ENCODE measurements at regions not wholly inside any gene's neighbourhood (a gene's known extent, or its start where the extent isn't known, plus 50 kb on each side); places are given as distances from the start of the nearest gene placed in this dataset.
A peak's percentile ranks its signal among the peaks of the same experiment; 100 is the strongest.

GRCh38 chr1:239835946-239836440 is 255.7 kb upstream of the FMN2 start:
- DNase-seq, result peak in 3 of 4 experiments; percentile 13 to 45 (median 41)

DNA sequence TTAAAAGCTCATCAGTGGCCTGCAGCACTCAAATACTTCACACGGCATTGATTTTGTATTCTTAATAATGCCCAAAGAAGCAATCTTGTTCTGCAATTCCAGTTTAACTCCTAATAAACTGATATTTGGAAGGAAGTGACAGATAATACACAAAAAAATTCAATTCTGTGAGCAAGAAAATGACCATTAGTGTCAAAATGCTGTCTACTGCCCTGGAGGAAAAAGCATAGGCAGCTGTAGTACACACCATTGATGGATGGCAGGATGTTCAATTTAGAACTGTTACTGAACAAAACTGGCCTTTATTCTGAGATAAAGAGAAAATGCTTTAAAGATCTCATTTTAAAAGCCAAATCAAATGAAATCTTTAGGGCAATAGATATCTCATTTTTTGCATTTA is 251.3 kb upstream of the FMN2 start:
- no peak for DNase-seq

- DNase-seq, result peak; percentile 69 to 89 (median 82)
Observed at GRCh38 chr1:239840790-239841189, 250.9 kb upstream of the FMN2 start.

DNA sequence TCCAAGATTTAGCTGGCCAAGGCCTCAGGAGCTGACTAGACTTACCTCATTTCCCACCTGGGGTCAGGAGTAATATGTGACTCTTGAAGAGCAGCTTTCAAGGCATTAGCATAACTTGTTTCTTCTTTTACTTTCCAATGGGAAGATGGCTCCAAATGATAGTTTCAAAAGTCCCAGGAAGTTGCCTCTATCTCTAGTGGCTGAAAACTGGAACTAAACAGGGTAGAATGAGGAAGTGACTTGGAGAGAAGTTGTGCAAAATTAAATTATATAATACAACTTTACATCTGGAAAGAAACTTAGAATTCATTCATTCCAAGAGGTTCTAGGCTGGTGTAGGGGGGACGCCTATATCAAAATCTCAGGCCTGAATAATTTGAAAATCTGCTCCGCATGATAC is 250.1 kb upstream of the FMN2 start:
- DNase-seq, result peak; percentile 28 to 81 (median 59)

GRCh38 chr1:239843541-239843940 is 248.1 kb upstream of the FMN2 start:
- peak in 1 of 4 experiments; percentile 26 for DNase-seq

DNA sequence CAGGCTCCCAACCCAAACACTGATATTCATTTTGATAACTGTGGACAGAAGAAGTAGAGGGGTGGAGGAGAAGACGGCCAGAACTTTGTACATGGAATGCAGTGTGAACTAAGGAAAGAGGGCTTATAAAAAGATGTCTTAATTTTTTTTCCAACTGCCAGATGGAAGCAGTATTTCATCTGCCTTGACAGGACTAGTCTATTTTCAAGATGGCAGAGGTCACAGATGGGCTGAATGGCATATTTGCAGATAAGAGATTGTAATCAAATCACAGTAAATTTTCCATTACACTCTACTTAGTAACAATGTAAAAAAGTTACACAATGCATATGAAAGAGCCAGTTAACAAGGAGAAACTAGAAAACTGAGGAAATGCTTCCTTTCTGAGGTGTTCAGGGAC is 246.8 kb upstream of the FMN2 start:
- DNase-seq, result no peak

- DNase-seq, result no peak
Observed at GRCh38 chr1:239854922-239855321, 236.8 kb upstream of the FMN2 start.

DNA sequence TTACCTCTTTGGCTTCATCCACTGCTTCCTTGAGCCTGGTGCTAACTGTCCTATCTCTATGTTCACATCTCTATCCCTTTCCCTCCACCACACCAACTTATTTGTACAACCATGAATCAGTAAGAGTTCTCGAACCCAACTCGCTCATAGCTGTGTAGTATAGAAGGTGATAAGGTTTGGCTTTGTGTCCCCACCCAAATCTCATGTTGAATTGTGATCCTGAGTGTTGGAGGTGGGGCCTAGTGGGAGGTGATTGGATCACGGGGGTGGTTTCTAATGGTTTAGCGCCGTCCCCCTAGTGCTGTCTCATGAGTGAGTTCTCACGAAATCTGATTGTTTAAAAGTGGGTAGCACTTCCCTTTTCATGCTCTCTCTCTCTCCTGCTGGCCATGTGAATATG is 235.6 kb upstream of the FMN2 start:
- DNase-seq, result no peak

DNA sequence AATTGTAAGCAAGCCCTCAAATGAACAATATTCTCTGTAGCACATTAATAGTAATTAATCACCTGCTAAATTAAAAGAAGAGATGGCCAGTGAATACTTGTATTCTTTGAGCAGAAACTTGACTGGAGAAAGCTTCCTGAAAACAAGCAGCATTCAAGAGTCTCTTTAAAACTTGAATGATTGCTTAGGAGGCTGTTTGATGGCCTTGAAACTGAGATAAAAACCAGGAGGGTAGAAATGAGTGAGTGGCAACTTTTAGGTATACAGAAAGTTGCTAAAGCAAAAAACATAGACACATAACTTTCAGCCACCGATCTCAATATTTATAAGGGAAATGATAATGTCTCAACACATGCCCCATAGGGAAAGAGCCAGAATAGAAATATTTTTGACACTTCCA is 234.8 kb upstream of the FMN2 start:
- no peak for DNase-seq

GRCh38 chr1:239858057-239858456 is 233.6 kb upstream of the FMN2 start:
- peak; percentile 55 to 79 (median 68) for DNase-seq

GRCh38 chr1:239858529-239858928 is 233.2 kb upstream of the FMN2 start:
- no peak for DNase-seq

DNA sequence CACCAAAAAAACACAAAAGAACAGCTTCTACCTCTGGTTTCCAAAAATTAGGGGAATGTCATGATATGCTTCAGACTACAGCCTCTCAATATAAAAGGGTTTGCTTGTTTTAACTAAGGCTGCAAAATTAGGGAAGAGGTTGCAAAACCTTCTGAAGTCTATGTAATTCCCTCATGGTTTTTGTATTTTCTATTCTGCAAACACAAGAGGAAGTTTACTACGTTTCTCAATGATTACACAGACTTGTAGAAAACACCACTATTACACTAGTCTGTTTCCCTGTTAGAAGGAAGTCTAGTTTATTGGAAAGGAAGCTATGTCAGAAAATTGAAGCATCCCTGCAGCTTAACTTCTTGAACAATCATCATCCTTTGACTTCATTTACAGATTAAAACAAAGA is 229.7 kb upstream of the FMN2 start:
- DNase-seq, result peak; percentile 23 to 90 (median 65)

GRCh38 chr1:239868058-239868832 is 223.4 kb upstream of the FMN2 start:
- no peak for DNase-seq

- DNase-seq, result no peak
Observed at GRCh38 chr1:239870194-239870593, 221.5 kb upstream of the FMN2 start.

GRCh38 chr1:239872626-239873025 is 219.1 kb upstream of the FMN2 start:
- no peak for DNase-seq

DNA sequence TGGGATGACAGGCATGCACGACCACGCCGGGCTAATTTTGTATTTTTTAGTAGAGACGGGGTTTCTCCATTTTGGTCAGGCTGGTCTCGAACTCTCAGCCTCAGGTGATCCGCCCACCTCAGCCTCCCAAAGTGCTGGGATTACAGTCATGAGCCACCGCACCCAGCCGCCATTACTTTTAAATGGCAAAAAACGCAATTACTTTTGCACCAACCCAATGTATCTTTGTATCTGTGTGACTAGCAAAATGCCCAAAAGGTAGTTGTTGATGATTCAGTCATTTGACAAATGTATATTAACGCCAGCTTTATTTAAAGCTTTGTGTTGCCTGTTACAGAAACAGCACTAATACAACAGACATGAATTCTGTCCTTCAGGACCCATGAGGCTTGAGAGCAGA is 216.9 kb upstream of the FMN2 start:
- no peak for DNase-seq

DNA sequence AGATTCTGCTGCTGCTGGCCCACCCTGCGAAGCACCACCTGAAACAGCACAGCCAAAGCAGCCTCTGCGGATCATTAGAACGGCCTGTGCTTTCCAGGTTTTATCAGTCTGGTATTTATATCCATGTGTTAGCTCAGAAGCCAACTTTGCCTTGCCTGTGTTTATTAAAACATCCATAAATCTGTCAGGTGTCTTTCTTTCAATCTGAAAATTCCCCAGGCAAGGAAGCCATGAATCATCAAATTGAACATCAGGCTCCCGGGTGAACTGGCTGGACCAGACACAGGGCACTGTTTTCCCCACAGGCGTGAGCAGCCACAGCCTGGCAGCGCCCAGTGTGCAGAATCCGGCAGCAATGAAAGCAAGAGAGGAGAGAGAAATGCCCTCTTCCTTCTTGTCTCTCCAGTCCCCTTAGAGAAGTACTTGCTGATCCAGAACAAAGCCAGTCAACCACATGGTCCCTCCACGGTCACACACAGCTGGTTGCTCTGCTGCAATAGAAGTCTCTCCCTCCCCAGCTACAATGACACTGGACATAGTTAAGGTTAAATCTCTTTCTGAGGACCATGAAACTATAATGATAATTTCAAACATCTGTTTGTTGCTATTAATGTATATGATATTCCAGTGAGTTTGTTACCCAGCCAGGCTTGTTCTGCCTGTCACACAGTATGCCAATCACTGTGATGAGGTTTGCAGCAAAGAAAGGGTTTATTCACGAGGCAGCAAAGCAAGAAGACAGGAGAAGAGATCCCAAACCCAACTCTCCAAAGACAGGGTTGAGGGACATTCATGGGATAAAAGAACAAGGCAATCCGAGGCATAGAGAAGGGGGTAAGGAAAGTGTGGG is 212.1 kb upstream of the FMN2 start:
- no peak for DNase-seq

DNA sequence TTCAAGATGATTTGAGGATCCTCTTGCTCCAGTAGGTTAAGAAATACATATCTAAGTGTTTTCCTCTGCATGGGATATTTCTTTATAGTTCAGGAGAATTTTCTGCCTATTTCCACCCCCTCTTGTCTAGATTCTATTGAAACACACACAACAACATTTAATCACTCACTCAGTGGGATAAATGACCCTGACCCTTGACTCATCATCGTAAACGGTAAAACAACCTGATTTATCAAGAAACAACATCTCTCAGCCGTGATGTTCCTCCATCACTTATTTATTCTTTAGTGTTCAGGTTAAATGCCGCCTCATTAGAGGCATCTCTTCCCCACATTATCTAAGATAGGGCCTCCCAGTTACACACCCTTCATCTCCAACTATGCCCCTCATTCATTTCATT is 208.7 kb upstream of the FMN2 start:
- DNase-seq, result no peak

GRCh38 chr1:239884796-239885195 is 206.9 kb upstream of the FMN2 start:
- DNase-seq, result no peak

GRCh38 chr1:239886266-239886665 is 205.4 kb upstream of the FMN2 start:
- DNase-seq, result no peak

DNA sequence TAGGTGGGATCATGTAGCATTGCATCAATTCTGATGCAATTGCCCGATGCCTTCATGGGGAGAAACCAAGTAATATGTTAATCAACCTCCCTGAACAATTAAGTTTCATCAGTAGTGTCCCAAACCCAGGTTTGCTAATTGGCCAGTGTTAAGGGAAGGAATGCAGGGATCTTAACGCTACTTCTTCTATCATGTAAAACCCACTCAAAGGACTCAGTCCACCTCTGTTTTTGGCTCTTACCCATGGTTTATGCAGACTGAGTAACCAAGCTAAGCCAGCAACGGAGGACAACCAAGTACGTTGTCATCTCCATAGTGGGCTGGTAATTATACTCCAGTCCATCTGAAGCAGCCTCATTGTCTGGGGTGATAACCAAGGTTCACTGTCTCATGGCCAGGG is 203.0 kb upstream of the FMN2 start:
- no peak for DNase-seq

GRCh38 chr1:239891621-239892358 is 199.9 kb upstream of the FMN2 start:
- DNase-seq, result no peak

- no peak for DNase-seq
Observed at GRCh38 chr1:239892602-239893001, 199.1 kb upstream of the FMN2 start.
